ENCODE measurements at regions not wholly inside any gene's neighbourhood (a gene's known extent, or its start where the extent isn't known, plus 50 kb on each side); places are given as distances from the start of the nearest gene placed in this dataset.
"Not testable (repeated sequence)": the region's sequence is repeated elsewhere in the genome, so short reads cannot be mapped to it uniquely, and the experiment has no call there.

DNA sequence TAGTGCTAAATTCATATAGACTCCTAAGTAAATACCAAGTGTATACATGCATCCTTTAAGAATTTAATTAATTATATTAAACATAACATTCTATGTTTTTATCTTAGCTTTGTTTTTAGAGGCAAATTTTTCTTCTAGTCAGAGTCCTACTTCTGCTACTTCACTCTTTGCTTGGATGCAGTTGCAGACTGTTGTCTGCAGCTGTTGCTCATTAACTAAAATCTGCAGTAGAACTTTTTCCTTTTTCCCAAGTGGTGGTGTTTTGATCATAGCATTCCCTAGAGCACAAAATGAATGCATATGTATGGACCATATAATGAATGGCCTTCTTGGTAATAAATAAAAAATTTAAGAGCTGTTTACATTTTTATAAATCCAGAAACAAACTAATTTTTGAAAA, 198.3 kb downstream of the CASP12 start:
- DNase-seq: no peak

DNA sequence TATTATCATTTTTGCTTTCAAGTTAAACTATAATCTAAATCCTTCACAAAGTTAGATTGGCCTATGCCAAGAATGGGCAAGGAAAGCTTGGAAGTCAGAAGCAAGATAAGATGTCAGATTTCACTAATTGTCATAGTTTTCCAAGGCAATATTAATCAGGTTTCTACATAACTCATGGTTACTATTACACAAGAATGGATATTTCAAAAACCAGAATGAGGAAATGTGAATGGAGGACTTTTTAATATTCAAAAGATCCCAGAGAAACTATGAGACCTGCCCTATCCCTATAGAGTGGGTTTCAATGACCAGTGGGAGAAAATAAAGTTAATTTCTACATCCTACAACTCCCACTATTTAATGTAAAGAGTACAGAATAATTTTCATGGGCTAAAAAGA, 203.2 kb downstream of the CASP12 start:
- no peak for DNase-seq

DNA sequence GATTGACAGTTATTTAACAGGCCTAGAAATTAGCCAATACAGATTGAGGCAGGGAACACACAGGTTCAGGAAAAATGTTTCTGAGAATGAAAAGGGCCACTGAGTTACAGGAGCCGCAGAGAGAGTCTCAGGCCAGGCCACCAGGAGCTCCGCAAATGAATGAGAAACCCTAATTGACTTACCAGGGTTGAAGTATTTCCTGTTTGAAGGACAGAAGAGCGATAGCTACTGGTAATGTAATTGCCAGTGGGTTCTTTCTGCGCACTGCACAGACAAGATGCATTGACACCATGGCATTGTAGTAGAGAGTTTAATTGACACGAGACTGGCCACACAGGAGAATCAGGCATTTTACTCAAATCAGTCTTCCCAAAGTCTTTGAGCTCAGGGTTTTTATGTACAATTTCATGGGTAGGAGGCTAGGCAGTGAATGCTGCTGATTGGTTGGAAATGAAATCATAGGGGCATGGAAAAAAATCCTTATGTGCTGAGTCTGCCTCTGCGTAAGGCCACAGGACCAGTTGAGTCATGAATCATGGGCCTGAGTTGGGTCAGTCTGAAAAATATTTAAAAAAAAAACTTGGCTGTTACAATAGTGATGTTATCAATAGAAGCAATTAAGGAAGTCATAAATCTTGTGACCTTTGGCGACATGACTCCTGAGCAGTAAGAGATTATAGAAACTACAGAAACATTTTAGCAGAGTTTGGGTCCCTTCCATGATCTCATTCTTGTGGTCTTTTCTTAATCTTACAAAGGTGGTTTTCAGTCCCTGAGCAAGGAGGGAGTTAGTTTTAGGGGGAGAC, 203.8 kb downstream of the CASP12 start:
- peak; percentile 97 for DNase-seq

DNA sequence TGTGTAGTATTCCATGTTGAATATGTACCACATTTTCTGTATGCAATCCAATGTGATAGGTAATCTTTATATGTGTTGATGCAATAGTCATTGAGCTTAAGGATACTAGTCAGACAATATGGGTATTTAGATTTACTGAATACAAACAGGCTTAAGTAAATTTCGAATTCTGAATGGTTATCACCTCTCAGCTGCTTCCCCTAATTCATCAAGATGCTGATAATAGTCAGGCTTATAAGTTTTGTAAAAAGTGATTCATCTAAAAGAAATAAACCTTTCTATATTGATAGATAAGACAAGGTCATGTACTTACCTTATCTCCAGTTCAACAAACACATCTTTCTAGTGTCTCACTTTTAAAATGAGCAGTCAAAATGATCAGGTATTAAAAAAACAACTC, 205.5 kb downstream of the CASP12 start:
- DNase-seq: no peak

DNA sequence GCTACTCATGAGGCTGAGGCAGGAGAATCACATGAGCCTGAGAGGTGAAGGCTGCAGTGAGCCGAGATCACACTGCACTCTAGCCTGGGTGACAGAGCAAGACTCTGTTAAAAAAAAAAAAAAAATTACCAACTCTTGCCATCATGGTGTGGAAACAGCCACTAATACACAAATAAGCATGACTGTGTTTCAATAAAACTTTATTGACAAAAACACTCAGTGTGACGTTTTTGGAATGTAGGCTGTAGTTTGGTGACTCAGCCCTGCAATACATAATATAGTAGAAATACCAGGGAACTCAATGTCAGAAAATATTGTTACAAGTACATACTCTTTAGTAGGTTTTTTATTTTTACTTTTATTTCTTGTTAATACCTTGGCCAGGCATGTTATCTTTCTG, 207.1 kb downstream of the CASP12 start:
- no peak for DNase-seq

DNA sequence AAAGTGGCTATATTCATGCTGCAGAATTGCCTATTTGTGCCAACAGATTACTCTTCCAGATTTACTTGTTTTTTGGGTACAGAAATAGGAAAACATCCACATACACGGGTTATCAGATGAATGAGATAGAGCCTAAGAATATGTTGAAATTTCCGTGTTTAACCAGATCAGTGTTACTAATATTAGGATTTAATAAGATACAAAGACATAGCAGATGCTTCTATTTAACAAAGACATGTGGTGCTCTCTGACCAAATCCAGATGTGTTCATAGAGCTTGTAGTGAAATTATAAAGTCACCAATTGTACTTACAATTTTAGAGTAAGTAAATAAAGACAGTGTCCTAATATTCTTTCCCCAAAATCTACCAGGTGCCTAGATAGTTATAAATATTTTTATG, 208.0 kb downstream of the CASP12 start:
- DNase-seq: no peak

DNA sequence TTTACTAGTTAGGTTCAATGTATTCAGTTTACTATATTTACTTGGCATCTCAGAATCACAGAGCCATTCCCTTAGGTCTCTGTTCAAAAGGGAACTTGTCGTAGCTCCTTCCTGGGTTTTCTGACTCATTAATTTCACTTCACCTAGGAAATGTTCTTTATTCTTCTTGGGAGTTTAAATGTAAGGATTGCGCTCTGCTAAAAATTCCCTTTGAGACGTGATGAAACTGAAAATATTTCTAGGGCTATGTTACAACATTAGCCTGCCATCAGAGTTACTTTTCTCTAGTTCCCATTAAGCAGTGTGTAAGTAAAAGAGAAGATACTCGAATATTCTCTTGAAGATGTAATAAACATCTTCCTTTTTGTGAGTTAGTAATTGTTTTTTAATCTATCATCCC, 209.5 kb downstream of the CASP12 start:
- DNase-seq: no peak

DNA sequence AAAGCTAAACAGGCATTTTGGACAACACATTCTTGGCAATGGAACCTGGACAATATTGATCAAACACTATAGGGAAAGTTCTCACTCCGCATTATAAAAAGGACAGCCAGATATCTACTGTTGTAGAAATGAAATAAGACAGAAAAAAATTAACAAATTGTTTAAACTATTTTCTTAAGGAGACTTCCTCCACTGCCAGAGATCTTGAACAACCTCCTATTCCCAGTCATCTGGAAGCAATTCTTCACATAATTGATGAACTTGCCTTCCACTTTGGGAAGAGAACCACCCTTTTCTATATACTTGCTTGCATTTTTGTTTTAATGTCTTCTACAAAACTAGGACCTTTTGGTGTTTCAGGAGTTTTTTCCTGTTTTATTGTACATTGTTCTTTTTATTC, 216.1 kb downstream of the CASP12 start:
- DNase-seq: no peak

DNA sequence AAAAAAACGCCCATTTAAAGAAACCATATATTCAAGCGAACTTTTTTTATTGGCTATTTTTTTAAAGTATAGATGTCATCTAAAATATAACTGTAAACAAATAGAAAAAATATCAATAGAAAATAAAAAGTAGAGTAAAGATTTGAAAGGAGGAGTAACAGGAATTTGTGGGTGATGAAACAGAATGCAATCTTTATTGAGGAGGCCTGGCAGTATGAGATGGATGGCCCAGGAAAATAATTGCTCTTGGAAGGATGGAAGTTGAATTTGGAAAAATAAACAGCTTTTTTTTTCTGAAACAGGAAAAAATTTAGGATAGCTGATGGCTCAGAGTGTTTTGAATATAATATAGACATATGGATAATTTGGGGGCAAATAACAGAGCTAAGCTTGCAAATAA, 219.0 kb downstream of the CASP12 start:
- peak; percentile 40 for DNase-seq

DNA sequence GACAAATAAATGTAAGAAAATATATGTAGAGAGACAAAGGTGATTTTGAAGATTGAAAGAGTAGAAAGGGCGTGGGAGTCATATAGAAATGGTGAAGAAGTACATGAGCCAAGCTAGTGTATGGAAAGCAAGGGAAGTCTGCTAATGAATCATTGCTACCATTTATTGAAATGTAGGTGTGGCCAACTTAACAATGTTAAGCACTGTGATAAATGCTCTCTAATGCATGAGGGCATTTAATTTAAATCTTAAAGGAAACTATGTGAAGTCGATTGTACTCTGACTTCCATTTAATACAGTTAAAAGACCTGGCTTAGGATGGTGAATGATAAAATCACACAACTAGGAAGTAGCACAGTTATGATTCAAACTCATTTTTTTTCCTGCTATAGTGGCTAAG, 219.9 kb downstream of the CASP12 start:
- no peak for DNase-seq

DNA sequence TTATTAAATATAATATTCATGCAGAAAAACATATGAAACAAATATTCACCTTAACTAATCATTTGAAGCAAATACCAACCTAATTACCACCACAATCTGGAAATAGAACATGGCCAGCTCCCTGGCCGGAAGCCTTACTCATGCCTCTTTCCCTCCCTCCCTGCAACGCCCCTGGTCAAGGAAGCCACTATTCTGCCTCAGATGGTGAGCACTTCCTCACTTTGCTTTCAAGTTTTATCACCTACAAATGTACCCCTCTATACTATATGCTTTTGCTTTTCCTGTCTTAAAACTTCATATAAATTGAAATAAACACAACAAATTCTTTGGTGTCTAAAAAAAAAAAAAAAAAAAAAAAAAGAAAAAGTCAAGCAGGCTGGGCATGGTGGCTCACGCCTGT, 221.2 kb downstream of the CASP12 start:
- not testable (repeated sequence) for DNase-seq

DNA sequence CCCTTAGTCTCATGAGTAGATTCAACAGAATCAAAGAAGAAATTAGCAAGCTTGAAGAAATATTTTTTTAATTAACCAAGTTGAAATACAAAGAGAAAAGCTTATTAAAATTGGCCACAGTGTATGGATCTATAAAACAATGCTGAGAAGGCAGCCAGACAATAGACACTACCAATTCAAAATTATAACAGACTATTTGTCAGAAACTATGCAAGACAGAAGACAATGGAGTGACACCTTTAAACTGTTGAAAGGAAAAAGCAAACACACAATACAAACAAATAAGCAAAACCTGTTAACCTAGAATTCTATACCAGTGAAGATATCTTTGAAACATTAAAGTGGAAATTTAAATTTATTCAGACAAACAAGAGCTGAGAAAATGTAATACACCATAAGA, 225.4 kb downstream of the CASP12 start:
- DNase-seq: no peak

DNA sequence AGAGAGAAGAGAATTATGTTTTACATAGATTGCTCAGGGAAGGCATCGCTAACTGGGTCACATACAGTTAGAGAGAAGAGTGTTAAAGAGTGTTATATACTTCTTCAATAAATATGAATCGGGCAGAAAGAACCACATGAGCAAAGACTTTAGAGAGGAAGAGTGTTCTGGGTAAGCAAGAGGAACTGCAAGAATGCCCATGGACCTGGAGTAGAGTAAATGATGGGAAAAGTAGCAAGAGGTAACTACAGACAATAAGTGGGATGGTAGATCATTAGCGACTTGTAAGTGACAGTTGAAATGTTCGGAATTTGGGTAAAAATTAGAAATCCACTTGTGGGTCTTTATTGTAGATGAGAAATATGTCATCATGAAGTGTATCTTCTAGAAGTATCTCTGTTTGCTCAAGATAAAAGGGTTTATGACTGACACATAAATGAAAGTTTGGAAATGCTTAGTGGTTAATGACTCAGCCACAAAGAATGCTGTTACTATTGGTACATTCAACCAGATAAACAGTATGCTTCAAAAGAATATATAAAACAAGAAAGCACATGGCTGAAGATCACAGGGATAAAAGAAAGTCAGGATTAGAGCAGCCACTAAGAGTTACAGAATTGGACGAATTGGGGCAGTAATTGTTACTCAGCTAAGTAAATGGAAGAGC, 229.3 kb downstream of the CASP12 start:
- peak; percentile 87 for DNase-seq

DNA sequence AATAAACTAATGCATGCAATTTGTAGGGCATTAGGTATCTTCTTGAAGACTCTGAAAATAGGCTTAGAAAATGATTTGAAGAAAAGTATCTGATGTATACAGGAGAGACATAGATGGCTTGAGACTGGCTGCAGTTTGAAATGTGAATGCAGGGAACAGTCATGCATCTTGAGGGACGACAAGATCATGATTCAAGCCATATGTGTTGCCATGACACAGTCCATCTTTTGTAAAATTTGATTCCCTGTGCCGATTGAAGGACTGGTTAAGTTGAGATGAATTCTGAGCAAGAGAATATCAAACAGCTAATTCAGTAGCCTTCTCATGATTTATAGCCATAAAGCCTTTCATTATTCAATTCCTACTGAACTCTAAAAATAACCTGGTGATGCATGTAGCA, 231.6 kb downstream of the CASP12 start:
- no peak for DNase-seq

DNA sequence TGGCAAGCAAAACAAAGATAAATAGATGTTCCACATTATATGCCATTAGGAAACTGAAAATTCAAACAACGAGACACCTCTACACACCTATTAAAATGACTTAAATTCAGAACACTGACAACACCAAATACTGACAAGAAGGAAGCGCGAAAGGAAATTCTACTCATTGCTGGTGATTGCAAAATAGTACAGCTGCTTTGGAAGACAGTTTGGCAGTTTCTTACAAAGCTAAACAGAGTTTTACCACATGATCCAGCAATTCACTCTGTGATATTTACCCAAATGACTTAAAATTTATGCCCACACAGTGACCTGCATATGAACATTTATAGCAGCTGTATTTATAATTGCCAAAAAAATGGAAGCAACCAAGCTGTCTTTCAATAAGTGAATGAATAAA, 232.6 kb downstream of the CASP12 start:
- DNase-seq: peak; percentile 36

DNA sequence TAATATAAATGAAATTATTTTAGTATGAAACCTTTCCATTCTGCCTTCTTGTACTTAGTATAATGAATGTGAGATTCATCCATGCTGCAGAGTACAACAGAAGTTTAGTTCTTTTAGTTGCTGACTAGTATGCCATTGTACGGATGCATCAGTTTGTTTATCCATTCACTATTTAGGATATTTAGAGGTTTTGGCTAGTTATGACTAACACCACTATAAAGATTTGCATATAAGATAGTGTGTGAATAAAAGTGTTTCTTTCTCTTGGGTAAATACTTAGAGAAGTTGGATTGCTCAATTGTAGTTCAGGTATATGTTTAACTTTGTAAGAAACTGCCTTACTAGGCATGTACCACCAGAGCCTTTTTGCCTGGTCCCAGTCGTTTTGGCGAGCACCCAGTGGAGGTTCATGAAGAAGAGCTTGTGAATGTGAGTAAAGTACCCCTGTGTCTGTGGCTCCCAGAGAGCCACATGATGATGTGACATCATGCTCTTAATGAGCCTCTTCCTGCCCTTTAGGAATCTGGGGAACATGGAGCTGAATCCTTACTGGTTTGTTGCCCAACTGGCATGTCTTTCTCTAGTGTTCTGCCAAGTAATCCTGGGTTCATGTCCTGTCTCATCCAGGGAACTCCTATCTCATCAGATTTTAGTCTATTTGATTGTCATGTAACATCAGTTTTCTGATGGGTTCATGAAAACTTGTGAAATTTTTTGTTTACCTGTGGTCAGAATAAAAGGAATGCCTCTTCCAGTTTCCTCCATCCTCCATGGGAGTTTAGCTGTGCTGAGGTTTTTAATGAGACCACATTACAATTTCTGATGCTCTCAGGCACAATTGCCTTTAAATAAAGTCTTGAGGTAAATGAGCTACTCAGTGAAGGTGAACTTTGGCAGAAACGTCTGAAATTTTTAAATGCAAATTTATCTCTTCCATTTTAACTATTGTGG, 234.8 kb downstream of the CASP12 start:
- DNase-seq: no peak

DNA sequence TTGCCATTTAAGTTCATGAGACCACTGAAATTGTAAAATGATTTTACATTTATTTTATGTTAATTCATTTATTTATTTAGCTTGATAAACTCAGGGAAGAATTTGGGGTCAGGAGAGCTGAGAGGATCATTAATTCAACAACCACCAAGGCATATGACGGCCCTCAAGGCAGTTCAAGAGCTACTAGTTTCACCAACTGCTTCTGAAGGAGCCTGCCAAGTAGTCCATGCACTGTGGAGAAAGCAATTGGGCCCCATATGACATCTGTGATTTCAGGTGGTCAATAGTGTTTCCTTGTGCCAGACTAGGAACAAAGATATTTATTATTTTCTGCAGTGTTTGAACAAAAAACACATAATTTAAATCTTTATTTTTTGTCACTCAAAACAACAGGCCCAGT, 236.4 kb downstream of the CASP12 start:
- no peak for DNase-seq

DNA sequence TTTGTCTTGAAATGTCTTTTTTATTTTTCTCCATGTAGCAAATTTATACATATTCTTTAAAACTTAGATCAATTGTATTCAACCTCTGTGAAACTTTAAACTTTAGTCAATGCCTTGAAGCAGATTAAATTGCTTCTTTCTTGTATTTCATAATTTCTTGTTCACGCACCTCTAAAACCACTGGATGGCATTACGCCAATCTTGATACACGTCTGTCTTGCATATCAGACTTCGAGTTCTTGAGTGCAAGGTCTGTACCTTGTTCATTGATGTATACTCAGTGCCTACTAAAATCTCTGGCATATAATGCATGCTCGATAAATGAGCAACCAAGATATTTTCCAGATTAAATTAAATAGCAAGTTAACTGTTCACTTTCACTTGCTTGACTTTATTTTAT, 236.8 kb downstream of the CASP12 start:
- no peak for DNase-seq

DNA sequence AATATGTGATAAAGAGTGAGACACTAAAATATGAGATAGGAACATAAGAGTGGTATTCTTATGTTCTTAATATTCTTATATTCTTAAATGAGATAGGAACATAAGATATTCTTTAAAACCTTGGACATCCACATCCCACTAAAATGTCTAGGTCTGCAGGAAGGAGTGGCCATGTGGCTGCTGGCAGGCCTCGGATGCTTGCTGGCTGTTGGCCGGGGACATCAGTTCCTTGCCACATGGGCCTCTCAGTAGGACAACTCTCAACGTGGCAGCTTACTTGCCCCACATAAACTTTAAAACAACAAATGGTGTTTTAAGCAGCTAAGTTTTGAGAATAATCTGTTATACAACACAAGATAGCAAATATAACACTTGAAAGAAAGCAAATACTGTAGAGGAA, 240.1 kb downstream of the CASP12 start:
- DNase-seq: no peak

DNA sequence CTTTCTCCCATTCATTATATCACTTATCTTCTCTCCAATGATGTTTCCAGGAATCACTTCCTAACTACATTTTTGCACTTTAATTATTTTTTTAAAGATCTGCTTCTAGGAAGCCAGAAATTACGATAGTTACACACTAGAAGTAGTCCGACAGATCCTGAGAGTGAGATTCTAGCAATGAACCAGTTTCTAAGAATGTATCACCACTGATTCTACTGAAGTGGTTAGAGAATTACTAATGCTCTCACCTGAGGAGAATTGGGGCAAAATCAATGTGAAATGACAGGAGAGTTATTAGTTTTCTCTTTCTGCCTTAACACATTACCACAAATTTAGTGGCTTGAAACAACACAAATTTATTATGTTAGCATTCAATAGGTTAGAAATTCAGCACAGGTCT, 241.2 kb downstream of the CASP12 start:
- no peak for DNase-seq

DNA sequence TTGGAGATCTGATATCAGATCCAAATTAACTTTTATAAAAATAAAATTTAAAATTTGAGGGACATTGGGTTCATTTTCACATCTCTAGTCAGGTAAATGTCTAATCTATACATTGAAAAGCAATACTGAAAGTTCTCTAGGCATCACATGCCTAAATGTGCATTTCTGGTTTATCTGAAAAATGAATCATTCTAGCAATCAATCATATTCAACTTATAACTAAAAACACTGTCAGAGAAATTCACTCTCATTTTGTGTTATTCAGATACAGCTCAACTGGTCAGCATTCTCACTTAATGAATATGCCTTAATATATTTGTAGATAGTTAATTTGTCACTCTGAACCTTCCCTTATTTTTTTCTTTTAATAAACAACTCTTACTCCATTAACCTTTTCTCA, 243.2 kb downstream of the CASP12 start:
- DNase-seq: no peak

DNA sequence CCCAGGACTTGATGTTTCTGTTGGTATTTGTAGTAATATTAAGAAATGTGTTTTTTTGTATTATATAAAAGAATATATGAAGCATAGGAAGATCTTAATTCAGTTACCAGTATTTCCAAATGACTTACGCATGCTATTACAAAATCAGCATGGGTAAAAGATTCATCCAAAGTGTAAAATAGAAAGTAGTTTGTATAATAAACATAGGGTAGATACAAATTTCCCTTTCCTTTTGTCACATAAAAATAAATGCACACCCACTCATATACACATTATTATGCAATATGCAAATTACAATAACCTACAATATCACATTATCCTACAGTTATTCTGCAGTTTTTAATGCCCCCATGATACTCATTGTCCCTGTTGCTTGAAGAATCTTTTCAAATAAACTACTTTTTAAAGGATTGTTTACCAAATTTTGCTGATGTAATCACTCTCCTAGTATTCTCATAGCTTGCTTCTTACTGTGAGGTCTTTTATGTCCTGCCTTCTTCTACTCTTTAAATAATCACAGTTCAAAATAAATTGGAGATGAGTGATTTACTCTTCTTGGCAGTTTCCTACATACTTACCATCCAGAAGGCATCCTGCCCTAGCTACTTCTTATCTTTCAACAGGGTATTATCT, 244.0 kb downstream of the CASP12 start:
- DNase-seq: no peak

DNA sequence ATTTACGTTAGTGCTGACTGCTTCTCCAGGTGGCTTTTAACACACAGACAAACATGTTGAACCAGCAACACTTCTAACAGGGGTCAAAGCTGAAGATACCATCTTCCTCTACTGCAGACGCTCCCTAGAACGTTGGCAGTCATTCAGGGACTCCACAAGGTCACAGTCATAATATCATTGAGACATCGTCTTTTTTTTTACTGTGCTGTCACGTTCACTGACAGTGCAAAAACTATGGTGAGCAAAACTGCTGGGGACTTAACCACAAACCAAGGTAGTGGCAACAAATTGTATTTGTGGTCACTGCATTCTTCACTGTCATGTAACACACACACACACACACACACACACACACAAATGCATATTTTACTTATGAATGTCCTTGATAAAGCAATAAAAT, 244.9 kb downstream of the CASP12 start:
- peak; percentile 61 for DNase-seq
